GM21381 (cell line): ENCODE measurements at regions not wholly inside any gene's neighbourhood (a gene's known extent, or its start where the extent isn't known, plus 50 kb on each side); places are given as distances from the start of the nearest gene placed in this dataset.

Experiments used
- ATAC-seq: cut with Tn5 transposase; IDR thresholded peaks from one replicate; pipeline ENCODE4 v1.9.1; 2021; ENCODE audit warnings: mild to moderate bottlenecking, moderate library complexity; ENCODE audit not compliant: unreplicated experiment

- ATAC-seq = no peak
Measured at GRCh38 chr13:72181661-72182060, 314.7 kb upstream of the DACH1 start.

GRCh38 chr13:72180253-72180952 lies 313.4 kb upstream of the DACH1 start:
- no peak for ATAC-seq

GRCh38 chr13:72174549-72174948 lies 307.5 kb upstream of the DACH1 start:
- ATAC-seq = no peak

GRCh38 chr13:72170571-72170970 lies 303.6 kb upstream of the DACH1 start:
- ATAC-seq = no peak

DNA sequence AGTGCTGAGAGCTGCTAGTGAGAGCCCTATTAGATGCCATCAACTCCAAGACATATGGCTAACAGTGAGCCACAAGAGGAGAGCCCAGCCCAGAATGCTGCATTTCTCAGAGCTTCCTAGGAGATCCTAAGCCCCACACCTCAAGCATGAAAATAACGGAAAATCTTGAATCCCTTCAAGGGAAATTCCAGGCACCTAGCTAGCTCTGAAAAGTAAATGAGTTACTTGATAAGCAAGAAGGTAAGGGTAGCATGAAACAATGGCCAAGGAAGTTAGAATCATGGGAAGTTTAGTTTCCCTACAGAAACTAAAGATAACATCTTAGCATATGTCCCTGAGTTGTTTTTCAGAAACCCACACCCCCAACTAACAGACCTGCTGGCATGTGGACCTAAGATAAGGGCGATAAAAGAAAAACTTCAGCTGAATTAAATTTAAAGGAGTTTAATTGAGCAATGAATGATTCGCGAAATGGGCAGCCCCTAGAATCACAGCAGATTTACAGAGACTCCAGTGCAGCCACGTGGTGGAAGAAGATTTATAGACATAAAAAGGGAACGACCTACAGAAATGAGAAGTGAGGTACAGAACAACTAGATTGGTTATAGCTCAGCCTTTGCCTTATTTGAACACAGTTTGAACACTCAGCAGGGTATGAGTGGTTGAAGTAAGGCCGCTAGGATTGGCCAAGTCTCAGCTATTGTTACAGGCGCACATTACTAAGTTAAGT lies 301.3 kb upstream of the DACH1 start:
- no peak for ATAC-seq

DNA sequence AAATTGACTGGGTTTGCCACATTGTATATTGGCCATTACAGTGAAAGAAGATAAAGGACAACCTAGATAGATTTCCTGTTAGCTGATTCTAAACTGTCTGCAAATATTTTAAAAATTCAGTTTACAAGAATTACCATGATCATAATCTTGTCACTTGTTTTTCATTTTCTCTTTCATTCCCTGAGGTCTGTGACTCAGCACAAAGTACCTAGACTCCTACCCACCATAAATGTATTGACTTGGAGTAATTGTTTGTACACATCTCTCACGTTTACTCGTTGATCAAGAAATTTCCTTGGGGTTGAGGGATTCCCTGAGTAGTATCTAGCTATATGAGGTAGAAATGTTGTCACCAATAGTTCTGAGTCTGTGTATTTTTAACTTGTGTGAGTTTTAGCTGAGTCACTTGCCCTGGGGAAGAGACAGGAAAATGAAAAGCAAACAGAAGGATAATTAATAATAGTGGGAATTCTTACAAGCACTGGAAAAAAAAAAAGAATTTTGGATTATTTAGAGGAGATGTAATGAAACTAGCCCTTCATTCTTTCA lies 299.2 kb upstream of the DACH1 start:
- ATAC-seq = no peak

- ATAC-seq = no peak
Measured at GRCh38 chr13:72165276-72165675, 298.3 kb upstream of the DACH1 start.

DNA sequence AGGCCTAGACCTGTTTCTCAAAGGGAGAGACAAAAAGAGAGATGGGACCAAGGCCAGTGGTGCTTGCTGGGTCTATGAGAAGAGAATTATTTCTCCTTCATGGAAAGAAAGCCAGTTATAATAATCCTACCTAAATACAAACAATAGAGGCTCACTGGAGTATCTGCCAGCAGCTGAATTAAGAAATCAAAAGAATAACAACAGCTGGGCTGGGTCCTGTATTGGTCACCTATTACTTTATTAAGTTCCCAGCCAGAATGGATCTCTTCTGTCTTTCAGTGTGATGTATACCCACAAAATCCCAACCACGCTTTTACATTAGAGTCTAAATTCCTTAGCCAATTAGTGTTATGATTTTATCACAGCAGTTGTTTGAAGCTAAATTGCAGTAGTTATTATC lies 297.8 kb upstream of the DACH1 start:
- ATAC-seq = no peak

GRCh38 chr13:72163678-72164077 lies 296.7 kb upstream of the DACH1 start:
- no peak for ATAC-seq

DNA sequence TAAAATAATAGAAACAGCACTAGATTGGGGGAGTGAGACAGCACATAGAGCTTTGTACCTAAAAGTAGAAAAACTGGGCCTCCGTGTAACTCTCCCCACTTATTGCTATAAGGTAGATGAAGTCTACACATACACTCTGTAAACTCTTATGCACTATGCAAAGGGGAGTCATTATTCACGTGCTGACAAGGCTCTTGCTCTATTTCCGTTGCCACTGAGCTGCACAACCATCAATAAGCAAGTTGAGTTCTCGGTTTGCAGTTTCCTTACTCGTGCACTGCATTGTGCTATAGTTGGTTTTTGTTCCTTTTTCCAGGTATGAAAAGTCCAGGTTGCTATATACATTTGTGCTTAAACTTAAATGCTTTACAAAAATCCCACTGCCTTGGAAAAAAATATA lies 294.0 kb upstream of the DACH1 start:
- no peak for ATAC-seq

- ATAC-seq = no peak
Measured at GRCh38 chr13:72156760-72157159, 289.8 kb upstream of the DACH1 start.

DNA sequence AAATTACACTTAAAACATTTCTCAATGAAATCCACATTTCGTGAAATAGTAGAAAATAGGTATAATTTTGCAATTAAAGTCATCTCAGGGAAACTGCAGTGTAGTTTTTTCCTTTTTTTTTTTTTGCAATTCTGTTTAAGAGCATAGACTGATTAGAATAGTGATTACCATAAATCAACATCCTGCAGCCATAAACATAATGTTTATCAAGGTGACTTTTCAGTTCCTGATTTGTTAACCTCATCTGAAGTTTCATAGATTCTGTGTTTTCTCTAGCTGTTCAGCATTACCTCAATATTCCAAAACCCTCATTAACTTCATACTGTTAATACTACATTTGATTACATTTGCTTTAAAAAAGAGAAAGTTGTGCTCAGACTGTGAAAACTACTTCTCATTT lies 286.3 kb upstream of the DACH1 start:
- ATAC-seq = no peak

DNA sequence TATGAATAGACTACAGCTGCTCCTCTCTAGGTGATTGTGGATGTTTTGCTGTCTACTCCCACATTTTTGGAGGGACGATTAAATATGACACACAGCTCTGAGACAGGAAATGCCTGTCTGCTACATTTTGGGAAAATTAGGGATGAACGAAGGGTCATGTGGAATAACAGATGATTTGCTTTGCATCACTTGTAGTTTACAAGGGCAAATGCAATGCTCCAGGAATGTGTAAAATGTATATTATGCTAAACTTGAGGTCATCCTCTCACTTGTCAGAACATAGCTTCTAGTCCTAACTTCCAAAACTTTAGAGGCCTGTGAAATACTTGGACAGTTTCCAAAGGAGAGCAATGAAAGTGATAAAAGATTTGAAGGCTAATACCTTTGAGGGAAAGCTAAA lies 284.2 kb upstream of the DACH1 start:
- ATAC-seq = no peak

- ATAC-seq = no peak
Measured at GRCh38 chr13:72150502-72150901, 283.5 kb upstream of the DACH1 start.

DNA sequence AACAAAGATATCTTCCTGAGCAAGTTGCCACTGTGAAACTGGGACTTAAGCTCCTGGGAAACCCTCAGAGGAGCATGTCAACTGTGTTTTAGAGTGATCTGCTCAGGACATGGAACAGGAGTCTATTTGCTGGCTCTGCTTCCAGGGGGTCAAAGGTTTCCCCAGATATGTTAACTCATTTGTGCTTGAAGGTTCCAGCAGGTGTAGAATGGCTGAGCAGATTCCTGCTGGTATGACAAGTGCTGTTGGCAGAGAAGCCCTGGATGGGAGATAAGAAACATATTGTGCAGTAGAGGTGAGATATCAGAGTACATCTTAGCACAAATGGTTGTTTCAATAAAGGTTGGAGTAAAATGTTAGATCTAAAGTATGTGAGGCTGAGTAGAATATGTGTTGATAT lies 282.7 kb upstream of the DACH1 start:
- ATAC-seq = no peak

DNA sequence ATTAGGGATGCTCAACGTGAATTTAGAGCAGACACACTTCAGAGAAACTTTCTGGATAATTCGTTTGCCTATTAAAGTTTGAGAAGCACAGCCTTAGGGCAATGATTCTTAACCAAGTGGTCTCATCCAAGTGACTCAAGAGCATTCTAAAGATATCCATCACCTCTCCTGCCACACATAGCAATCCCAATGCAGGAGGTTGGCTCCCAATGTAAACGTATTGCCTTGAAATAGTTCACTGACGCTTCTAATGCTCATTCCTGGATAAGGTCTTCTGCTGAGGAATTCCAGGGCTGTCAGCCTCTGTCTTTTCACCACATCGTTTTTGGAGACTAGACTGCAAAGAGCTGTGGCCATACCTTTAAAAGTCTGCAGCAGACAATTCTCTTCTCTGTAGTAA lies 279.8 kb upstream of the DACH1 start:
- ATAC-seq = no peak

DNA sequence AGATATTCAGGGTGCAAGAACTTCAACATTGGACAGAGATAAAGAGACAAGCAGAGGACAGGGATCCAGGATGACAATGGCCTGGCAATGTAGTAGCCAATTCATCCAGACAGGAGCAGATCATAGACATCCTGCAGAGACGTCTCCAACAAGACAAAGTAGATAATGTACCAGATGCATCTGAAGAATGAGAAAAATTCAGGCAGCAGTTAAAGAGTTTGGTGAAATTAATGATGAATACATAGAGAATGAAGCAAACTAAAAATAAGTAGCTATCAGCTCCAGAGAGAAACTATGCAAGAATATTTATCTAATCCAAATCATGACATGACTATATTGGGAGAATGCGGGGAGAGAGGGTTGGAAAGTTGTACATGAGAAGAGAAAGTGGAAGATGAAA lies 278.4 kb upstream of the DACH1 start:
- ATAC-seq = no peak

DNA sequence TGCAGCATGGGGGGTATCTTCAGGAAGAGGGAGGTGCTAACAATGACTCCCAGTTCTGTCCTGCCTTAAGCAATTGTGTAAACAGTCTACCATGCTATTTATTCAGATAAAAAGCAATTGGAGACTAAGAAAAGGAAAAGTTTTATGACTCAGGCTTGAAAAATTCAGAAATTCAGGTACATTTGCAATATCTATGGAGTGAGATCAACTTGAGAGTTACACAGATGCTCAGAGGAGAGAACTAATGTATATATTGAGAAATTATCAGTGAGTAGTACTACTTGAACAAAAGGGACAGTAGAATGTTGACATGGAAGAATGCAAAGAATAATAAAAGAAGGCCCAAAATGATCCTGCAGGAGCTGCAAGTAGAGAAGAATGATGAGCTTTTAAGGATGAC lies 277.6 kb upstream of the DACH1 start:
- ATAC-seq = no peak

- ATAC-seq = no peak
Measured at GRCh38 chr13:72141855-72142519, 275.0 kb upstream of the DACH1 start.

- ATAC-seq = no peak
Measured at GRCh38 chr13:72139192-72139591, 272.2 kb upstream of the DACH1 start.

GRCh38 chr13:72132075-72132474 lies 265.1 kb upstream of the DACH1 start:
- no peak for ATAC-seq

GRCh38 chr13:72129117-72129516 lies 262.1 kb upstream of the DACH1 start:
- ATAC-seq = no peak
